ENCODE measurements at regions not wholly inside any gene's neighbourhood (a gene's known extent, or its start where the extent isn't known, plus 50 kb on each side); places are given as distances from the start of the nearest gene placed in this dataset.
A peak's percentile ranks its signal among the peaks of the same experiment; 100 is the strongest.

- H4K5ac ChIP-seq (ENCODE audit: insufficient read length, low read depth, low read length), result no peak overlapping the region
- H2BK5ac ChIP-seq (ENCODE audit: low read depth, low read length), result no peak overlapping the region
- H3K4me1 ChIP-seq (replicated peaks in 1 of 4; ENCODE audit: control insufficient read depth in 3 of 4, insufficient read depth in 4 of 4, low read length in 3 of 4), result peaks cover 0 to 5% (median 2%) of the 10 kb centered on the region in 4 experiments; a peak in 2 of 7 replicates
- no peak overlapping the region for H3K4me2 ChIP-seq (ENCODE audit: insufficient read depth in 1 of 2, low read depth in 2 of 2, low read length in 2 of 2)
- DNase-seq (ENCODE audit: low read depth in 1 of 2, low spot score in 2 of 2) (no peak), FAIRE-seq (no peak)
- no peak overlapping the region for H3K27ac ChIP-seq (ENCODE audit: low read depth, low read length)
- H2BK12ac ChIP-seq (ENCODE audit: low read depth, low read length), result no peak overlapping the region
- H4K8ac ChIP-seq (ENCODE audit: extremely low read depth, insufficient read depth, low read length), result no peak overlapping the region
- H4K91ac ChIP-seq (replicated peaks; ENCODE audit: insufficient read length, low read length), result no peak overlapping the region
- H3K79me1 ChIP-seq (ENCODE audit: low read depth, low read length), result no peaks in the 10 kb centered on the region
- H2AFZ ChIP-seq (ENCODE audit: low read length), result peak overlapping the region; percentile 63; the same call in 1 of the 2 replicates
- no peak overlapping the region for H3K4me3 ChIP-seq (ENCODE audit: extremely low read depth in 1 of 4, insufficient read depth in 2 of 4, low read depth in 3 of 4, low read length in 4 of 4)
- no peaks in the 10 kb centered on the region for H3K27me3 ChIP-seq (replicated peaks in 1 of 4; ENCODE audit: control insufficient read depth in 3 of 4, extremely low read depth in 1 of 4, insufficient read depth in 3 of 4, low read length in 3 of 4)
- H2BK15ac ChIP-seq (ENCODE audit: low read length), result no peak overlapping the region
- no peaks in the 10 kb centered on the region for H3K23me2 ChIP-seq (ENCODE audit: low read depth, low read length)
- no peak overlapping the region for H3K18ac ChIP-seq (ENCODE audit: extremely low read depth, low read length)
- 90% methylated on average over 2 of the region's 2 CpGs; no CpG with 5 or more reads in 1 of the 2 experiments for WGBS, 2 experiments (ENCODE audit: extremely low coverage in 1 of 2, insufficient coverage in 1 of 2, insufficient read length in 1 of 2, insufficient replicate concordance in 2 of 2, low coverage in 1 of 2, low lambda C conversion rate in 2 of 2, missing lambda C conversion rate in 1 of 2)
- H3K56ac ChIP-seq (replicated peaks; ENCODE audit: insufficient read length, low read depth, low read length), result no peak overlapping the region
- H4K20me1 ChIP-seq (replicated peaks in 1 of 2; ENCODE audit: control insufficient read depth in 1 of 2, insufficient read depth in 2 of 2, low read length in 2 of 2), result no peaks in the 10 kb centered on the region
- H3K23ac ChIP-seq (ENCODE audit: insufficient read length), result no peak overlapping the region
- no peak overlapping the region for H3K9ac ChIP-seq (replicated peaks in 1 of 4; ENCODE audit: extremely low read depth in 1 of 4, low read depth in 3 of 4, low read length in 3 of 4)
- H3K4ac ChIP-seq (replicated peaks; ENCODE audit: insufficient read length, low read depth, low read length), result no peak overlapping the region
- no peak overlapping the region for H2AK5ac ChIP-seq (ENCODE audit: low read depth, low read length)
- no peaks in the 10 kb centered on the region for H3K9me3 ChIP-seq (ENCODE audit: insufficient read depth in 2 of 2, low read depth in 1 of 2, low read length in 1 of 2)
- no peaks in the 10 kb centered on the region for H3K79me2 ChIP-seq (ENCODE audit: control insufficient read depth in 1 of 2, insufficient read depth in 2 of 2, low read length in 2 of 2)
- no peak overlapping the region for H2BK20ac ChIP-seq (ENCODE audit: low read length)
- H3K14ac ChIP-seq (ENCODE audit: insufficient read length), result no peak overlapping the region
- H3K36me3 ChIP-seq (ENCODE audit: control insufficient read depth in 2 of 4, insufficient read depth in 4 of 4, low read length in 3 of 4), result no peaks in the 10 kb centered on the region
- TF ChIP-seq SP4 (IDR thresholded peaks at IDR 0.05; ENCODE audit: low read length), result no peak
- no peak for TF ChIP-seq NANOG (IDR thresholded peaks at IDR 0.05; ENCODE audit: insufficient read depth, low read depth, low read length, poor library complexity, severe bottlenecking)
- TF ChIP-seq KDM5A (IDR thresholded peaks at IDR 0.05; ENCODE audit: low read length), result no peak
- no peak for TF ChIP-seq TAF7 (optimal IDR thresholded peaks at IDR 0.05; ENCODE audit: borderline replicate concordance, low read depth, low read length)
- no peak for TF ChIP-seq EGR1 (IDR thresholded peaks at IDR 0.05; ENCODE audit: borderline replicate concordance, low read depth, low read length)
- no peak for TF ChIP-seq SIRT6 (IDR thresholded peaks at IDR 0.05; ENCODE audit: low read length)
- TF ChIP-seq PHF8 (conservative IDR thresholded peaks at IDR 0.05; ENCODE audit: low read depth, low read length), result no peak
- no peak for TF ChIP-seq EZH2 (IDR thresholded peaks at IDR 0.05; ENCODE audit: low read depth, low read length, severe bottlenecking)
- TF ChIP-seq BCL11A (IDR thresholded peaks at IDR 0.05; ENCODE audit: low read depth in 2 of 2, low read length in 2 of 2), result no peak
- TF ChIP-seq FOSL1 (IDR thresholded peaks at IDR 0.05; ENCODE audit: insufficient read depth, low read depth, low read length), result no peak
- no peak for TF ChIP-seq KDM1A (IDR thresholded peaks at IDR 0.05; ENCODE audit: borderline replicate concordance, low read length)
- no peak for TF ChIP-seq RBBP5 (IDR thresholded peaks at IDR 0.05; ENCODE audit: borderline replicate concordance, low read depth, low read length)
- TF ChIP-seq SP2 (IDR thresholded peaks at IDR 0.05; ENCODE audit: low read length), result no peak
- TF ChIP-seq EP300 (IDR thresholded peaks at IDR 0.05; ENCODE audit: borderline replicate concordance in 1 of 2, low read depth in 2 of 2, low read length in 2 of 2), result no peak
- H2BK120ac ChIP-seq (replicated peaks; ENCODE audit: low read depth, low read length), result no peak overlapping the region
- ChIA-PET POLR2A (ENCODE audit: partially characterized antibody) (no interaction called here), CTCF (ENCODE audit: partially characterized antibody) (interaction anchor here (0.7 kb wide), 1 partner anchor 1155 kb away, joined by 3 read pairs; no protein-coding TSS in a partner anchor)
These were observed 94.6 kb upstream of the KIF2A start for GRCh38 chr5:62211405-62211804.
